Fibroblast of lung (primary cell): ENCODE measurements at regions not wholly inside any gene's neighbourhood (a gene's known extent, or its start where the extent isn't known, plus 50 kb on each side); places are given as distances from the start of the nearest gene placed in this dataset.

Experiments
- CTCF ChIP-seq, 2 donors: IDR thresholded peaks in 1 of 2; conservative IDR thresholded peaks in 1 of 2; 1 replicate in 1 of 2; 2 replicates in 1 of 2; pipeline ENCODE4 v1.5.1; 2011 to 2012; ENCODE audit warnings: low read length in 2 of 2, control low read depth in 1 of 2, inconsistent platforms in 1 of 2, low read depth in 1 of 2, mild to moderate bottlenecking in 1 of 2
- EZH2 ChIP-seq: IDR thresholded peaks from 2 replicates; pipeline ENCODE4 v1.5.1; 2012; ENCODE audit warnings: low read length, control low read depth, mild to moderate bottlenecking; ENCODE audit errors: missing control alignments

- TF ChIP-seq CTCF (conservative IDR thresholded peaks at IDR 0.05 in 1 of 2, IDR thresholded peaks at IDR 0.05 in 1 of 2; ENCODE audit: low read depth in 1 of 2, low read length in 2 of 2) (no peak), EZH2 (no peak)
Measured at GRCh38 chr13:23995283-23996073, 98.2 kb upstream of the C1QTNF9B start.
